Jurkat, Clone E6-1 (cell line): ENCODE measurements at regions not wholly inside any gene's neighbourhood (a gene's known extent, or its start where the extent isn't known, plus 50 kb on each side); places are given as distances from the start of the nearest gene placed in this dataset.
"Not testable (repeated sequence)": the region's sequence is repeated elsewhere in the genome, so short reads cannot be mapped to it uniquely, and the experiment has no call there.

Experiments used
- DNase-seq: peaks from one replicate; pipeline ENCODE4 v3.0.0-alpha.2; 2011; ENCODE audit warnings: low read depth, low spot score
- H3K4me3 ChIP-seq: 2 replicates; pipeline ENCODE4 v1.5.1; 2011; ENCODE audit warnings: mild to moderate bottlenecking, low read length, control low read depth, moderate library complexity

DNA sequence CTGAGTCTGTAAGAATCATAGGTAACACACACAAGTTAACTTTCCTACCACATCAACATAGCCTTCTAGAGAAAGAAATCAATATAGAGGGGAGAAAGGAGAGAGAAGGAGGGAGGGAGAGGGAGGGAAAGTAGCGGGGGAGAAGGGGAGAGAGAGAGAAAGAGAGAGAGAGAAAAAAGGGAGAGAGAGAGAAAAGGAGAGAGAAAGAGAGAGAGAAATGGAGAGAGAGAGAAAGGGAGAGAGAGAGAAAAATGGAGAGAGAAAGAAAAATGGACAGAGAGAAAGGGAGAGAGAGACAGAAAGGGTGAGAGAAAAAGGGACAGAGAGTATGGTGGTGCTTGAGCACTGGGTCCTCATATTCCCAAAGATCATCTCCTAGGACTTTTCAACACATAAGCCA, 591.7 kb downstream of the ZEB2 start:
- no peak for DNase-seq

GRCh38 chr2:143926736-143927135, 593.2 kb downstream of the ZEB2 start:
- no peak for DNase-seq
- no peak overlapping the region for H3K4me3 ChIP-seq

More for the DNA sequence above, 591.7 kb downstream of the ZEB2 start:
- H3K4me3 ChIP-seq, result no peak overlapping the region

- not testable (repeated sequence) for DNase-seq, H3K4me3 ChIP-seq
Measured at GRCh38 chr2:143922261-143922830, 597.6 kb downstream of the ZEB2 start.

DNA sequence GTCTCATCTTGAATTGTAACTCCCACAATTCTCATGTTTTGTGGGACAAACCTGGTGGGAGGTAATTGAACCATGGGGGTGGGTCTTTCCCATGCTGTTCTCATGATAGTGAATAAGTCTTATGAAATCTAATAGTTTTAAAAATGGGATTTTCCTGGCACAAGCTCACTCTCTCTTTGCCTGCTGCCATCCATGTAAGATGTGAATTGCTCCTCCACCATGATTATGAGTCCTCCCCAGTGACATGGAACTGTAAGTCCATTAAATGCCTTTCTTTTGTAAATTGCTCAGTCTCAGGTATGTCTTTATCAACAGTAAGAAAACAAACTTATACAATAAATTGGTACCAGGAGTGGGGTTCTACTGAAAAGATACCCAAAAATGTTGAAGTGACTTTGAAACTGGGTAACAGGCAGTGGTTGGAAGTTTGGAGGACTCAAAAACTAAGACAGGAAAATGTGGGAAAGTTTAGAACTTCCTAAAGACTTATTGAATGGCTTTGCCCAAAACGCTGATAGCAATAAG, 601.4 kb downstream of the ZEB2 start:
- DNase-seq, result no peak
- H3K4me3 ChIP-seq, result no peak overlapping the region

DNA sequence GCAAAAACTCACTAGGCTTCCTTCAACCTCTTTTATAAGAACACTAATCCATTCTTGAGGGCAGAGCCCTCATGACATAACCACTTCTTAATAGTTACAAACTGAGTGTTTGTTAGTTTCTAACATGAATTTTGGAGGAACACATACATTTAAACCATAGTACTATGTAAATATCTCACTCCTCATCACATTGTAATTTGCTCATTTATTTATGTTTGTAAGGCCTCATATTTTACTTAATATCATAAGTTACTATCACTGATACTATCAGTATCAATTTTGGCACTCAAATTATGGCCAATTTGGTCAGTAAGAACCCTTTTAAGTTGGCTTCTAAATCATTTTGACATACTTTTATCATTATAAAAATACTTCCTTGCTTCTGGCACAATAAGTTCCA, 603.1 kb downstream of the ZEB2 start:
- no peak overlapping the region for H3K4me3 ChIP-seq
- no peak for DNase-seq

DNA sequence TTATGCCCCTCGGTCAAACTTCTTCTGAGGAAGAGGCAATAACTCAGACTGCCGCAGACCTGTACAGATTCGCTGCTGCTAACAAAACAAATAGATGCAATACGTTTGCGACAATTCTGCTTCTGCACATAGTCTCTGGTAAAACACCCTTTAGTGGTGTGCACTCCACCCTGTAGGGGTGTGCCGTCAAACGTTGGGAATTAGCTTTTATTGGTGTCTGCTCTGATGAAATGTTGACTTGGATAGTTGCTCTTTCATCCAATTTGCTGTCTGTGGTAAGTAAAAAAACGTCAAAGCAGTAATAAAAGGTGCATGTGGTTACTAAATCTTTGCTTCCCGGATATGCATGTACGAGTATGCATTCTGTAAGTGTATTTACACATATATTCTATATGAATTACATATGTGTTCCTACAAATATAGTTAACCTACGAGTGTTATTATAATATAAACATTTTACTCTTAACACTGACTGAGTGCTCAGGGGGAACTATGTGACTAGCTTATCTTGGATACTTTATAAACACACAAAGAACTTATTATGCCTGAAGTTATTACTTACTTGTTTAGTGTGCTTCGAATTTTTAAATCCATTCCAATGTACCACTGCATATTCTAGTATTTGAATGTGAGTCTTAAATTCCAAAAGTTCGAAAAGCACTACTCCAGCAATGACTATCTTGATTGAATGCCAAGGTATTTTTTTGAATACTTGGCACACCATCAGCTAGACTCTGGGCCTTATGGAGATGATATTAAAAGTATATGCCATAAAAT, 610.2 kb downstream of the ZEB2 start:
- DNase-seq, result no peak
- no peak overlapping the region for H3K4me3 ChIP-seq

- DNase-seq, result no peak
- no peak overlapping the region for H3K4me3 ChIP-seq
Measured at GRCh38 chr2:143908843-143909242, 611.1 kb downstream of the ZEB2 start.

DNA sequence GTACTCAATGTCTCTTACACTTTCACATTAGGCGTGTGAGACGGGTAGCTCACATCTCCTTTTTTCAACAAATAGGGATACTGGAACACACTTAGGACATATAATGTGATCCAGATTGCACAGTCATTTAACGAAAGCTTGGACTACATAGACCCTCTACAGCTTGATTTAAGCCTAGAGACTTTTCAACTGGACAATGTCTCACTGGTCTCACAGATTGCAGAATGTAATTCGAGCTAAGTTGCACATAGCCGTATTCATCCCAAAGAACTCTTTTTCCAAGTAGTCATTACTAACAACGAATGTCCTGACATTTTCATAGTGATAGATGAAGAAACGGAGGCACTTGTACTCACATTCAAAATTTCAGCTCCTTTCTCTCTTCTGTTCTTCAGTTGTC, 612.1 kb downstream of the ZEB2 start:
- no peak overlapping the region for H3K4me3 ChIP-seq
- DNase-seq, result no peak

DNA sequence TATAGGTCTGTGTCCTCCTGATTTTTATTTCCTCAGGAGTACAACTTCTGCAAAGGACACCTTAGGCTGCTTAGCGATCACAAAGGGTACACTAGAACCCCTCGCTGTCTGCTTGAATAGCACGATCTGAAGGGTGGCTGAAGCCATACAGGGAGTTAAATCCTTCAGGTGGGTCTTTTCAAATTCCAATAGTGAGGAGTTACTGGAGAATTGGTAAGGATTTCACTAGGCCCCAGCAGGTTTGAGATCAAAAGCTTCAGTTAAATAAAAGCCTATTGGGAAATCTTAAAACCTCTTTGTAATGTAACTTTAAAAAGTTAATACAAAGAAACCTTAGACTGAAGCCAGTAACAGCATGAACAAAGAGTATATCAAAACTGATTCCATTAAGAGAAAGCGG, 613.1 kb downstream of the ZEB2 start:
- no peak overlapping the region for H3K4me3 ChIP-seq
- DNase-seq, result no peak

- DNase-seq, result no peak
- H3K4me3 ChIP-seq, result no peak overlapping the region
Measured at GRCh38 chr2:143905587-143905986, 614.3 kb downstream of the ZEB2 start.

DNA sequence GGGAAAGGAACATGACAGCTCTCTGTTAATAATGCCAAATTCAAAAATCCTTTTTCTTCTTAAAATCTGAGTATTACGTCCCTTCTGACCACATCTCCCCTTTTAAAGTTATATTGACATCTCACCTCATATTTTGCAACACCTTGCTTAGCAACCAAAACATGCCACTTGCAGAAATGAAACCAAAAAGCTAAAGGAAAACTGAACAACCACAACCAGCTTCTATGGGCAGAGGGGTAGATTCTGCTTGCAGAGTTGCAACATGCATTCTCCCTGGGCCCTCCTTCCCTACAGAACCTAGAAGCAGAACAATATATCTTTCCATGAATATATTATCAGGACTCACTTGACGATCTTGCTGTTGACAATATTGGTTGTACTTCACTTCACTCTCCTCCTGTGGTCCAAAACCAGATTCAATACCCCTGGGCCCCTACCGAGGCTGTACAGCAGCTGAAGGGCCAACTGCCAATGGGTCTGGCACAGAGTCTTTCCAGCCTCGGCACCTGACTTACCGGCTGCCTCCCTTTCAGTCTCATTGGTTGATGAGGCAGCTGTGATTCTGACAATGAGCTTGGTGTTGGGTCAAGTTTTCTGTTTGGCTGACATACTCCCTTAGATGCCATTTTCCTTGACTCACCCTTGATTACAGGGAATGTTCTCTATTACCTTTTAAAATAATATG, 616.6 kb downstream of the ZEB2 start:
- H3K4me3 ChIP-seq, result no peak overlapping the region
- no peak for DNase-seq

DNA sequence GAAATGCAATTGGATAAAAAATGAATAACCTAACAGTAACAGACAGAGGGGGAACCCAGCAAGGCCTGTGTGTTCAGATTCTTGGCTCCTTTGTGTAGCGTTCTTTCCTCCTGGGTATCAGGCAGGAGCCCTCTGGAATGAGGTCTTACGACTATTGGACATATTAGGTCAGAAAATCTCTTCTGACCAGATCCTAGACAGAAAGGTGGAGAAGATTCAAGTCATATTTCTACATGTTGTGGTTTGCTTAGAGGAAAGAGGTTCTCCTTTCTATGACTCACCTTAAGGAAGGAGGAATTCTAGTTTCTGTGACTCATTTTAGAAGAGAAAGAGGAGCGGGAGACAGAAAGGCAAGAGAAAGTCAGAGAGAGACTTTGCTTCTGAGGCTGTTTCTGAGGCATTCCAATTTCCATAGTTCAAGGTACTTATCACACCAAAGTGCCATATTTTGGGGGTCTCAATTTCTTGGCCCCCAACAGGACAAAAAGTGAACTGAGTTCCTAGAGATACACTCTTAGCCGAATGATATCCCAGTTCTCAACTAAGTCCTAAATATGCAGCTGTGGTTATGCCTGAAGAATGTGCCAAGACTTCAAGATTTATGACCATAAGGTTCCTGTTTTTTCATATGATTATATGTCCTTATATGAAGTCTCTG, 618.6 kb downstream of the ZEB2 start:
- H3K4me3 ChIP-seq, result no peak overlapping the region
- no peak for DNase-seq

DNA sequence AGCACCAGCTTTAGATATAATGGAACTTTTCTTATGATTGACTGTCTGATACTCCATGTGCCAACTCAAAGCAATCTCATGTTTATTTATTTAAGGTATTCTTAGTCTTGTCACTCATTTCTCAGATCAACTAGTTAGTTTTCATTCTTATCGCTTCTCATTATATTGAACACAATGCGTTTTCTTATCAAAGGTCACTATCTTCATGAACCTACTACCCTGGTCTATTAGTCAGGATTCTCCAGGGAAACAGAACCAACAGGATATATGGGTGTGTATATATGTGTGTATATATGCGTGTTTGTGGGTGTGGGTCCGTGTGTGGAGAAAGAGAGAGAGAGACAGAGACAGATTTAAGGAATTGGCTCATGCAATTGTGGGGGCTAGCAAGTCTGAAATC, 619.9 kb downstream of the ZEB2 start:
- no peak overlapping the region for H3K4me3 ChIP-seq
- no peak for DNase-seq

DNA sequence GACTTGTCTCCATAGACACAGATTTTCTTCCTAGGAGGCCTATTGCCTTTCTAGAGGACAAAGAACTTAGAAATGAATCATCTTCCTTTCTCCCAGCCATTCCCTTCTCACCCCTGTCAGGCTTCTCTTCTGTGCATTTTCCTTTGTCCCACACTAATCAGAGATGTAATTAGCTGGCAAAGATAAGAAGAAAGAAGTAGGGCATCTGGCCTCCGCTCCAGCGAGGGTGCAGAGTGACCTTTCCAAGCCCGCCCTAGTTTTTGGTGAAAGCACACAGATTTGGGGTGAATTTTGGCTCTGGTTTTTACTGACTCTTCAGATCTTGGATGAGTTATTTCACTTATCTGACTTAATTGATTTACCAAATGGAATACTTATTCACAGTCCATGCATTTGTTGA, 626.5 kb downstream of the ZEB2 start:
- H3K4me3 ChIP-seq, result no peak overlapping the region
- DNase-seq, result no peak

GRCh38 chr2:143891879-143892308, 628.0 kb downstream of the ZEB2 start:
- no peak overlapping the region for H3K4me3 ChIP-seq
- DNase-seq, result no peak

DNA sequence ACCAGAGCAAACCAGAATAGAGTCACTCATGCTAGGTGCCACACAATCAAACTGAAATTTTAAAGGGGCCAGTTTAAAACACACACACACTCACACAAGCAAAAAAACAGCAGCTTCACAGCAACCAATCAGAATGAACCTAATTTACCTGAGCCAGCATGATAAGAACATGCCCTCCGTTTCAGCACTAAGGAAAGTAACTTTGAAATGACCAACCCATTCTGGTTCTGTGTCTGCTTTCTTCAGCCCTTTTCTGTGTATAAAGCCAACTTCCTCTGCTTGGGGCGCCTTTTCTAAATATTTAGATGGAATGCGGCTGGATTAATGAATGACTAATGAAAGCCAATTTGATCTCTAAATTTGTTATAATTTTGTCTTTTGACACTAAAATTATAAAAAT, 629.1 kb downstream of the ZEB2 start:
- no peak overlapping the region for H3K4me3 ChIP-seq
- DNase-seq, result no peak

DNA sequence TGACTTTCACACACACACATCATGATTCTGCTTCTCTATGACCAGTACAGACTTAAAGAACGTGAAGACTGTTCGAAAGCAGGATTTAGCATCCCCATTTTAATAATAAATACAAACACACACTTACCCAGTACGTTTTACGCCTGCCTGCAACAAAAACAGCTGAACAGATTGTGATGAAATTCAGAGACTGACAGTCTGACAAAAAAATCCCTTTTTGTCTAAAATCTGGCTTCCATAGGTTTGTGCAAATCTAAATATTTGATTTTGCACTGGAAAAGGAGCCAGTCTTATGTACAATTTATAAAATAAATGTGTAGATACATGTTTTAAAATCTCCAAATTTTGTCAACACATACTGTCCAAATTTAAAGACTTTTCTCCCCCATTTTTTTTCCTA, 630.7 kb downstream of the ZEB2 start:
- no peak for DNase-seq
- no peak overlapping the region for H3K4me3 ChIP-seq

- DNase-seq, result no peak
- no peak overlapping the region for H3K4me3 ChIP-seq
Measured at GRCh38 chr2:143885461-143885860, 634.5 kb downstream of the ZEB2 start.

GRCh38 chr2:143881246-143881645, 638.7 kb downstream of the ZEB2 start:
- DNase-seq, result no peak

More at GRCh38 chr2:143881246-143881645, 638.7 kb downstream of the ZEB2 start:
- no peak overlapping the region for H3K4me3 ChIP-seq
